DND-41 (cell line): ENCODE measurements at regions not wholly inside any gene's neighbourhood (a gene's known extent, or its start where the extent isn't known, plus 50 kb on each side); places are given as distances from the start of the nearest gene placed in this dataset.

ENCODE experiments used
- ATAC-seq: fragments of 200-7000 bp; cut with Tn5 transposase; 3 replicates; pipeline ENCODE4 v1.9.1; 2021; ENCODE audit warnings: low read depth; ENCODE audit not compliant: insufficient read depth
- DNase-seq: peaks from one replicate; pipeline ENCODE4 v3.0.0-alpha.2; 2020
- H2AFZ ChIP-seq: 2 replicates; pipeline ENCODE4 v1.6.0; 2012; ENCODE audit warnings: low read depth, low read length
- H3K27ac ChIP-seq: 2 replicates; pipeline ENCODE4 v1.5.1; 2012; ENCODE audit warnings: low read length, inconsistent platforms
- H3K27me3 ChIP-seq: fragments of 200-600 bp; sonication (generic); 2 replicates; pipeline ENCODE4 v1.6.0; 2012; ENCODE audit warnings: low read length, mild to moderate bottlenecking, inconsistent platforms; ENCODE audit not compliant: insufficient read depth, poor library complexity
- H3K36me3 ChIP-seq: 2 replicates; pipeline ENCODE4 v1.5.1; 2012; ENCODE audit warnings: low read length, inconsistent platforms; ENCODE audit not compliant: insufficient read depth
- H3K4me1 ChIP-seq: 2 replicates; pipeline ENCODE4 v1.5.1; 2012; ENCODE audit warnings: mild to moderate bottlenecking, low read length; ENCODE audit not compliant: insufficient read depth
- H3K4me2 ChIP-seq: 2 replicates; pipeline ENCODE4 v1.6.0; 2012; ENCODE audit warnings: mild to moderate bottlenecking, moderate library complexity, low read length, inconsistent platforms; ENCODE audit not compliant: insufficient read depth
- H3K4me3 ChIP-seq, 2 experiments: fragments of 200-600 bp in 1 of 2; shearing (Covaris generic) in 1 of 2; 2 replicates each; pipeline ENCODE4 v1.5.1; 2012 to 2016; ENCODE audit warnings: inconsistent platforms in 2 of 2, low read length in 2 of 2, mild to moderate bottlenecking in 2 of 2, low read depth in 1 of 2, moderate library complexity in 1 of 2
- H3K79me2 ChIP-seq: 2 replicates; pipeline ENCODE4 v1.6.0; 2012; ENCODE audit warnings: low read length, inconsistent platforms; ENCODE audit not compliant: insufficient read depth
- H3K9ac ChIP-seq: 2 replicates; pipeline ENCODE4 v1.6.0; 2012; ENCODE audit warnings: low read depth, mild to moderate bottlenecking, inconsistent platforms, low read length, moderate library complexity
- H3K9me3 ChIP-seq: 2 replicates; pipeline ENCODE4 v1.5.1; 2012; ENCODE audit warnings: low read length, moderate library complexity, mild to moderate bottlenecking, inconsistent platforms; ENCODE audit not compliant: insufficient read depth, severe bottlenecking
- H4K20me1 ChIP-seq: 2 replicates; pipeline ENCODE4 v1.6.0; 2012; ENCODE audit warnings: low read length; ENCODE audit not compliant: insufficient read depth
- EZH2 ChIP-seq: IDR thresholded peaks from 3 replicates; pipeline ENCODE4 v1.6.1; 2012; ENCODE audit warnings: borderline replicate concordance, low read depth, mild to moderate bottlenecking, moderate library complexity, low read length, inconsistent platforms; ENCODE audit not compliant: severe bottlenecking
- TF ChIP-seq, protein P1 (sequence below): IDR thresholded peaks from 2 replicates; pipeline ENCODE4 v1.5.1; 2012; ENCODE audit warnings: borderline replicate concordance, low read length, moderate library complexity, mild to moderate bottlenecking; ENCODE audit not compliant: poor library complexity, severe bottlenecking; ENCODE audit errors: extremely low read depth

DNA sequence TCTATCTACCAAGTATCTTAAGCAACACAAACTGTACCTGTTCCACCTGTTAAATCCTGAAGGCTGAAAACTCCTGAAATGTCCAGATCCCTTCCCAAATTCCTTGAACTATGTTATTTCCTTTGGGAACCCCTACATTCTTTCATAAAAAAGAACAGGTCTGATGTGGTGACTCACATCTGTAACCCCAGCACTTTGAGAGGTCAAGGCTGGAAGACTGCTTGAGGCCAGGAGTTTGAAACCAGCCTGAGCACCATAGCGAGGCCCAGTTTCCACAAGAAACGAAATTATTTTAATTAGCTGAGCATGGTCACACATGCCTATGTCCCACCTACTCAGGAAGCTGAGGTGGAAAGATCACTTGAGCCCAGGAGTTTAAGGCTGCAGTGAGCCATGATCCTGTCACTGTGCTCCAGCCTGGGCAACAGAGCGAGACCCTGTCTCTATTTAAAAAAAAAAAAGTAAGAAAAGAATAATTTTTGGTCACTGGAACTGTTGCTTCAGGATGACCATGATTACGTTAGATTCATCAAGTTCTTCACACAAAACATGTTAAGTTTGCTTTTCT is 84.3 kb downstream of the PHLDA1 start:
- TF ChIP-seq, protein P1, sequence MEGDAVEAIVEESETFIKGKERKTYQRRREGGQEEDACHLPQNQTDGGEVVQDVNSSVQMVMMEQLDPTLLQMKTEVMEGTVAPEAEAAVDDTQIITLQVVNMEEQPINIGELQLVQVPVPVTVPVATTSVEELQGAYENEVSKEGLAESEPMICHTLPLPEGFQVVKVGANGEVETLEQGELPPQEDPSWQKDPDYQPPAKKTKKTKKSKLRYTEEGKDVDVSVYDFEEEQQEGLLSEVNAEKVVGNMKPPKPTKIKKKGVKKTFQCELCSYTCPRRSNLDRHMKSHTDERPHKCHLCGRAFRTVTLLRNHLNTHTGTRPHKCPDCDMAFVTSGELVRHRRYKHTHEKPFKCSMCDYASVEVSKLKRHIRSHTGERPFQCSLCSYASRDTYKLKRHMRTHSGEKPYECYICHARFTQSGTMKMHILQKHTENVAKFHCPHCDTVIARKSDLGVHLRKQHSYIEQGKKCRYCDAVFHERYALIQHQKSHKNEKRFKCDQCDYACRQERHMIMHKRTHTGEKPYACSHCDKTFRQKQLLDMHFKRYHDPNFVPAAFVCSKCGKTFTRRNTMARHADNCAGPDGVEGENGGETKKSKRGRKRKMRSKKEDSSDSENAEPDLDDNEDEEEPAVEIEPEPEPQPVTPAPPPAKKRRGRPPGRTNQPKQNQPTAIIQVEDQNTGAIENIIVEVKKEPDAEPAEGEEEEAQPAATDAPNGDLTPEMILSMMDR, result no peak
- no peak for TF ChIP-seq EZH2
- Histone ChIP-seq H3K9ac (no peak overlapping the region), H2AFZ (no peak overlapping the region), H3K9me3 (no peaks in the 10 kb centered on the region), H3K27me3 (no peaks in the 10 kb centered on the region), H4K20me1 (no peaks in the 10 kb centered on the region), H3K27ac (no peak overlapping the region), H3K79me2 (no peaks in the 10 kb centered on the region), H3K4me1 (peaks cover 12% of the 10 kb centered on the region), H3K36me3 (no peaks in the 10 kb centered on the region), H3K4me2 (no peak overlapping the region), H3K4me3 (no peak overlapping the region)
- DNase-seq, result no peak
- no peak for ATAC-seq

DNA sequence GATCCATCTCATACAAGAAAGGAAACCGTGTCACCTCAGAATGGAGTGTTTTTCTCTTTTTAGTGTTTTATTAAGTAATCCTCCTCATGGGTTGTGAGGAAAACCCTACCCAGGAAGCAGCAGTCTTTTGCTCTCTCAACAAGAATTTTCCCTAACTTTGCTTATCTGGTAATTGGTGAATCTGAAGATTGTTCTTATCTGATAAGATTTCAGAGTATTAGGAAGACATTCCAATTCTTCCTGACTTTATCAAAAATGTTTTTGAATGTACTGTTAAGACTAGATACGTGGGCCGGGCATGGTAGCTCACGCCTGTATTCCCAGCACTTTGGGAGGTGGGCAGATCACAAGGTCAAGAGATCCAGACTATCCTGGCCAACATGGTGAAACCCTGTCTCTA is 86.0 kb downstream of the PHLDA1 start:
- Histone ChIP-seq H3K4me1 (peaks cover 12% of the 10 kb centered on the region), H3K79me2 (no peaks in the 10 kb centered on the region), H3K4me2 (no peak overlapping the region), H3K27me3 (no peaks in the 10 kb centered on the region), H4K20me1 (no peaks in the 10 kb centered on the region), H3K36me3 (no peaks in the 10 kb centered on the region), H3K27ac (no peak overlapping the region), H3K9me3 (no peaks in the 10 kb centered on the region), H3K4me3 (no peak overlapping the region), H3K9ac (no peak overlapping the region), H2AFZ (no peak overlapping the region)
- DNase-seq (no peak), ATAC-seq (no peak)
- TF ChIP-seq EZH2, result no peak
- TF ChIP-seq, protein P1, result no peak

DNA sequence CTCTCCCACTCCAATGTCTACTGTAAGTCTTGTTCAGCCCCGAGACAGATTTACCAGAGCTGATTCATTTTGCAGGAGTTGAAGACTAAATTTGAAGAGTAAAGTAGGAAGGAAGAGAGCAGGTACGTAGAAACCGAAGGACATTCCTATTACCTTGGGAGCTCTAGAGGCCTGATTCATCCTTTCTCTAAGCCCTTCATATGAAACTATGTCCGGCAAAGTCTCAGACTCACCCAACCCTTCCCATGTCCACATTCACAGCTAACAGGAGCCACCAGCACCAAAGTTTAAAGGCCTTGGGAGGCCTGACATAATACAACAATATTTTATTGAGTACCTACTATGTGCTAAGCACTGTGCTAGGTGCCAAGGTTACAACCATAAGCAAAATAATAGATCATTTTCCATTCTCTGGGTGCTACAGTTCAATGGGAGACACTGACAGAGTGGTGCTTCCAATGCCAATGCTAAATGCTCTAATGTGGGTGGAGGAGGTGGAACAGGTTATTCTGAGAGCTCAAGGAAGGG is 86.6 kb downstream of the PHLDA1 start:
- Histone ChIP-seq H3K4me2 (no peak overlapping the region), H3K4me3 (no peak overlapping the region), H2AFZ (no peak overlapping the region)

More for the DNA sequence above, 86.6 kb downstream of the PHLDA1 start:
- H4K20me1 ChIP-seq, result no peaks in the 10 kb centered on the region
- peaks cover 12% of the 10 kb centered on the region for H3K4me1 ChIP-seq
- H3K9ac ChIP-seq, result no peak overlapping the region
- no peak overlapping the region for H3K27ac ChIP-seq
- H3K27me3 ChIP-seq, result no peaks in the 10 kb centered on the region
- no peak for ATAC-seq
- no peaks in the 10 kb centered on the region for H3K79me2 ChIP-seq
- H3K9me3 ChIP-seq, result no peaks in the 10 kb centered on the region
- TF ChIP-seq, protein P1, result no peak
- TF ChIP-seq EZH2, result no peak
- H3K36me3 ChIP-seq, result no peaks in the 10 kb centered on the region
- DNase-seq, result no peak
